GM19193 (cell line): ENCODE measurements at regions not wholly inside any gene's neighbourhood (a gene's known extent, or its start where the extent isn't known, plus 50 kb on each side); places are given as distances from the start of the nearest gene placed in this dataset.

Source experiments
- POLR2A ChIP-seq: IDR thresholded peaks from 4 replicates; pipeline ENCODE4 v1.6.1; 2011; ENCODE audit not compliant: insufficient read depth, insufficient read length; ENCODE audit errors: extremely low read depth

- no peak for TF ChIP-seq POLR2A
These were observed 369.6 kb upstream of the CADM1 start for GRCh38 chr11:115873813-115874212.

GRCh38 chr11:115872416-115872815, 368.2 kb upstream of the CADM1 start:
- no peak for TF ChIP-seq POLR2A

GRCh38 chr11:115871161-115871760, 367.0 kb upstream of the CADM1 start:
- no peak for TF ChIP-seq POLR2A

GRCh38 chr11:115869780-115870431, 365.7 kb upstream of the CADM1 start:
- no peak for TF ChIP-seq POLR2A

GRCh38 chr11:115869131-115869530, 364.9 kb upstream of the CADM1 start:
- TF ChIP-seq POLR2A = no peak

GRCh38 chr11:115860246-115860645, 356.0 kb upstream of the CADM1 start:
- no peak for TF ChIP-seq POLR2A

GRCh38 chr11:115848611-115849010, 344.4 kb upstream of the CADM1 start:
- TF ChIP-seq POLR2A = no peak

- no peak for TF ChIP-seq POLR2A
These were observed 343.9 kb upstream of the CADM1 start for GRCh38 chr11:115848080-115848479.

- TF ChIP-seq POLR2A = no peak
These were observed 341.7 kb upstream of the CADM1 start for GRCh38 chr11:115845872-115846271.

- TF ChIP-seq POLR2A = no peak
These were observed 339.5 kb upstream of the CADM1 start for GRCh38 chr11:115843685-115844084.

GRCh38 chr11:115843111-115843510, 338.9 kb upstream of the CADM1 start:
- TF ChIP-seq POLR2A = no peak

- TF ChIP-seq POLR2A = no peak
These were observed 315.8 kb upstream of the CADM1 start for GRCh38 chr11:115820026-115820425.

- no peak for TF ChIP-seq POLR2A
These were observed 314.8 kb upstream of the CADM1 start for GRCh38 chr11:115819014-115819413.

GRCh38 chr11:115817844-115818468, 313.7 kb upstream of the CADM1 start:
- no peak for TF ChIP-seq POLR2A

GRCh38 chr11:115808351-115808940, 304.2 kb upstream of the CADM1 start:
- TF ChIP-seq POLR2A = no peak

GRCh38 chr11:115806056-115806455, 301.8 kb upstream of the CADM1 start:
- TF ChIP-seq POLR2A = no peak
